H1 (cell line): ENCODE measurements at regions not wholly inside any gene's neighbourhood (a gene's known extent, or its start where the extent isn't known, plus 50 kb on each side); places are given as distances from the start of the nearest gene placed in this dataset.

Experiments
- ASH2L ChIP-seq: fragments of 200-600, 300-600 bp; sonication (generic); IDR thresholded peaks from one replicate; pipeline ENCODE4 v1.7.1; 2017; ENCODE audit warnings: low read length
- BRCA1 ChIP-seq: IDR thresholded peaks from 2 replicates; pipeline ENCODE4 v1.6.1; 2012; ENCODE audit warnings: low read depth, low read length, improper control_type of control experiment
- SIX5 ChIP-seq: IDR thresholded peaks from 2 replicates; pipeline ENCODE4 v1.6.1; 2011; ENCODE audit warnings: mild to moderate bottlenecking, low read depth, low read length
- ZNF274 ChIP-seq: IDR thresholded peaks from 2 replicates; pipeline ENCODE4 v1.7.0; 2012; ENCODE audit warnings: low read length, borderline replicate concordance; ENCODE audit errors: extremely low read depth

- TF ChIP-seq ASH2L, result no peak
- TF ChIP-seq SIX5, result no peak
- no peak for TF ChIP-seq ZNF274
- TF ChIP-seq BRCA1, result no peak
Measured at GRCh38 chr3:34225821-34226366, 427.5 kb downstream of the PDCD6IP start (continued).
